GM18526 (cell line): ENCODE measurements at regions not wholly inside any gene's neighbourhood (a gene's known extent, or its start where the extent isn't known, plus 50 kb on each side); places are given as distances from the start of the nearest gene placed in this dataset.

Source experiments
- POLR2A ChIP-seq: IDR thresholded peaks from 3 replicates; pipeline ENCODE4 v1.6.1; 2011; ENCODE audit not compliant: insufficient read length; ENCODE audit errors: extremely low read depth

- no peak for TF ChIP-seq POLR2A
Measured at GRCh38 chrX:74251006-74251930, 52.7 kb upstream of the ZCCHC13 start.

GRCh38 chrX:74250574-74250973, 53.4 kb upstream of the ZCCHC13 start:
- TF ChIP-seq POLR2A: no peak

GRCh38 chrX:74249963-74250362, 54.0 kb upstream of the ZCCHC13 start:
- TF ChIP-seq POLR2A: no peak

- TF ChIP-seq POLR2A: no peak
Measured at GRCh38 chrX:74248889-74249288, 55.1 kb upstream of the ZCCHC13 start.

- TF ChIP-seq POLR2A: no peak
Measured at GRCh38 chrX:74246524-74246923, 57.5 kb upstream of the ZCCHC13 start.

- TF ChIP-seq POLR2A: no peak
Measured at GRCh38 chrX:74242484-74243138, 61.4 kb upstream of the ZCCHC13 start.

GRCh38 chrX:74242050-74242449, 61.9 kb upstream of the ZCCHC13 start:
- no peak for TF ChIP-seq POLR2A

GRCh38 chrX:74238771-74239170, 65.2 kb upstream of the ZCCHC13 start:
- no peak for TF ChIP-seq POLR2A

GRCh38 chrX:74234818-74235217, 69.2 kb upstream of the ZCCHC13 start:
- no peak for TF ChIP-seq POLR2A

- no peak for TF ChIP-seq POLR2A
Measured at GRCh38 chrX:74232859-74233258, 71.1 kb upstream of the ZCCHC13 start.

- TF ChIP-seq POLR2A: no peak
Measured at GRCh38 chrX:74231625-74232024, 72.4 kb upstream of the ZCCHC13 start.

- no peak for TF ChIP-seq POLR2A
Measured at GRCh38 chrX:74230094-74230493, 73.9 kb upstream of the ZCCHC13 start.

GRCh38 chrX:74225111-74225510, 78.9 kb upstream of the ZCCHC13 start:
- no peak for TF ChIP-seq POLR2A

GRCh38 chrX:74220277-74220676, 83.7 kb upstream of the ZCCHC13 start:
- TF ChIP-seq POLR2A: no peak

- TF ChIP-seq POLR2A: no peak
Measured at GRCh38 chrX:74218895-74219294, 85.1 kb upstream of the ZCCHC13 start.

GRCh38 chrX:74216421-74216820, 87.6 kb upstream of the ZCCHC13 start:
- TF ChIP-seq POLR2A: no peak
